ENCODE measurements at regions not wholly inside any gene's neighbourhood (a gene's known extent, or its start where the extent isn't known, plus 50 kb on each side); places are given as distances from the start of the nearest gene placed in this dataset.

GRCh38 chr6:23690453-23691049 is 435.5 kb upstream of the NRSN1 start:
- Histone ChIP-seq H3K4me1 (ENCODE audit: insufficient read depth, low read length, severe bottlenecking) (no peaks in the 10 kb centered on the region), H3K79me2 (ENCODE audit: insufficient read depth, low read length) (no peaks in the 10 kb centered on the region), H3K4me3 (ENCODE audit: low read depth, low read length, poor library complexity, severe bottlenecking) (no peak overlapping the region), H3K36me3 (ENCODE audit: insufficient read depth, low read length) (no peaks in the 10 kb centered on the region), H3K9me2 (ENCODE audit: low read depth, low read length) (no peaks in the 10 kb centered on the region), H3K9me3 (ENCODE audit: low read length) (no peaks in the 10 kb centered on the region), H3F3A (ENCODE audit: insufficient read depth, low read length) (no peaks in the 10 kb centered on the region), H3K27me3 (ENCODE audit: insufficient read depth, low read length) (no peaks in the 10 kb centered on the region), H3K9ac (ENCODE audit: low read length) (no peak overlapping the region), H2AFZ (ENCODE audit: low read length) (no peak overlapping the region), H3K4me2 (ENCODE audit: low read length) (no peak overlapping the region), H3K27ac (ENCODE audit: low read depth, low read length, poor library complexity, severe bottlenecking) (no peak overlapping the region), H4K20me1 (ENCODE audit: insufficient read depth, low read length) (no peaks in the 10 kb centered on the region)
- no peak for TF ChIP-seq EZH2 (IDR thresholded peaks at IDR 0.05; ENCODE audit: borderline replicate concordance, low read length)
- no peak for TF ChIP-seq CTCF (IDR thresholded peaks at IDR 0.05; ENCODE audit: low read length)

- no peaks in the 10 kb centered on the region for H3K9me3 ChIP-seq (ENCODE audit: low read length)
- no peaks in the 10 kb centered on the region for H4K20me1 ChIP-seq (ENCODE audit: insufficient read depth, low read length)
- H3K36me3 ChIP-seq (ENCODE audit: insufficient read depth, low read length): no peaks in the 10 kb centered on the region
- H3K79me2 ChIP-seq (ENCODE audit: insufficient read depth, low read length): no peaks in the 10 kb centered on the region
- no peak overlapping the region for H3K9ac ChIP-seq (ENCODE audit: low read length)
- H3K27me3 ChIP-seq (ENCODE audit: insufficient read depth, low read length): no peaks in the 10 kb centered on the region
- TF ChIP-seq EZH2 (IDR thresholded peaks at IDR 0.05; ENCODE audit: borderline replicate concordance, low read length) (no peak), CTCF (IDR thresholded peaks at IDR 0.05; ENCODE audit: low read length) (no peak)
- H3K9me2 ChIP-seq (ENCODE audit: low read depth, low read length): no peaks in the 10 kb centered on the region
- H3K4me1 ChIP-seq (ENCODE audit: insufficient read depth, low read length, severe bottlenecking): no peaks in the 10 kb centered on the region
- H3F3A ChIP-seq (ENCODE audit: insufficient read depth, low read length): no peaks in the 10 kb centered on the region
- no peak overlapping the region for H3K4me2 ChIP-seq (ENCODE audit: low read length)
- no peak overlapping the region for H3K27ac ChIP-seq (ENCODE audit: low read depth, low read length, poor library complexity, severe bottlenecking)
- no peak overlapping the region for H3K4me3 ChIP-seq (ENCODE audit: low read depth, low read length, poor library complexity, severe bottlenecking)
- no peak overlapping the region for H2AFZ ChIP-seq (ENCODE audit: low read length)
These were observed 433.8 kb upstream of the NRSN1 start for GRCh38 chr6:23692184-23692583.

- no peaks in the 10 kb centered on the region for H3K36me3 ChIP-seq (ENCODE audit: insufficient read depth, low read length)
- H2AFZ ChIP-seq (ENCODE audit: low read length): no peak overlapping the region
- no peaks in the 10 kb centered on the region for H3K4me1 ChIP-seq (ENCODE audit: insufficient read depth, low read length, severe bottlenecking)
- H3K9me3 ChIP-seq (ENCODE audit: low read length): no peaks in the 10 kb centered on the region
- no peak overlapping the region for H3K4me2 ChIP-seq (ENCODE audit: low read length)
- H3F3A ChIP-seq (ENCODE audit: insufficient read depth, low read length): no peaks in the 10 kb centered on the region
- no peak overlapping the region for H3K4me3 ChIP-seq (ENCODE audit: low read depth, low read length, poor library complexity, severe bottlenecking)
- H3K9me2 ChIP-seq (ENCODE audit: low read depth, low read length): no peaks in the 10 kb centered on the region
- no peak overlapping the region for H3K27ac ChIP-seq (ENCODE audit: low read depth, low read length, poor library complexity, severe bottlenecking)
- H3K9ac ChIP-seq (ENCODE audit: low read length): no peak overlapping the region
- no peak for TF ChIP-seq EZH2 (IDR thresholded peaks at IDR 0.05; ENCODE audit: borderline replicate concordance, low read length)
- H3K79me2 ChIP-seq (ENCODE audit: insufficient read depth, low read length): no peaks in the 10 kb centered on the region
- no peaks in the 10 kb centered on the region for H3K27me3 ChIP-seq (ENCODE audit: insufficient read depth, low read length)
- H4K20me1 ChIP-seq (ENCODE audit: insufficient read depth, low read length): no peaks in the 10 kb centered on the region
These were observed 429.0 kb upstream of the NRSN1 start for GRCh38 chr6:23696992-23697391.

- H3K4me3 ChIP-seq (ENCODE audit: low read depth, low read length, poor library complexity, severe bottlenecking): no peak overlapping the region
- H3K4me2 ChIP-seq (ENCODE audit: low read length): no peak overlapping the region
- H3K27me3 ChIP-seq (ENCODE audit: insufficient read depth, low read length): no peaks in the 10 kb centered on the region
- no peaks in the 10 kb centered on the region for H3K9me3 ChIP-seq (ENCODE audit: low read length)
- no peak overlapping the region for H2AFZ ChIP-seq (ENCODE audit: low read length)
- no peaks in the 10 kb centered on the region for H3K9me2 ChIP-seq (ENCODE audit: low read depth, low read length)
- H3K79me2 ChIP-seq (ENCODE audit: insufficient read depth, low read length): no peaks in the 10 kb centered on the region
- no peak overlapping the region for H3K9ac ChIP-seq (ENCODE audit: low read length)
- no peak overlapping the region for H3K27ac ChIP-seq (ENCODE audit: low read depth, low read length, poor library complexity, severe bottlenecking)
- no peaks in the 10 kb centered on the region for H3K36me3 ChIP-seq (ENCODE audit: insufficient read depth, low read length)
- no peaks in the 10 kb centered on the region for H4K20me1 ChIP-seq (ENCODE audit: insufficient read depth, low read length)
- H3F3A ChIP-seq (ENCODE audit: insufficient read depth, low read length): no peaks in the 10 kb centered on the region
- TF ChIP-seq EZH2 (IDR thresholded peaks at IDR 0.05; ENCODE audit: borderline replicate concordance, low read length): no peak
- TF ChIP-seq CTCF (IDR thresholded peaks at IDR 0.05; ENCODE audit: low read length): no peak
- no peaks in the 10 kb centered on the region for H3K4me1 ChIP-seq (ENCODE audit: insufficient read depth, low read length, severe bottlenecking)
These were observed 421.4 kb upstream of the NRSN1 start for GRCh38 chr6:23704479-23705052.

Measured in OCI-LY1 (cell line).